Glutamatergic neuron (in vitro differentiated cells): ENCODE measurements at regions not wholly inside any gene's neighbourhood (a gene's known extent, or its start where the extent isn't known, plus 50 kb on each side); places are given as distances from the start of the nearest gene placed in this dataset.

Source experiments
- DNase-seq: peaks from one replicate; pipeline ENCODE4 v3.0.0; 2022
- H3K27ac Mint-ChIP-seq: one replicate; pipeline ENCODE4 v1.8.0; 2020; ENCODE audit warnings: mild to moderate bottlenecking, mixed read lengths, inconsistent platforms; ENCODE audit not compliant: unreplicated experiment
- H3K27me3 Mint-ChIP-seq: one replicate; pipeline ENCODE4 v1.8.0; 2020; ENCODE audit warnings: mild to moderate bottlenecking, moderate library complexity, mixed read lengths, inconsistent platforms; ENCODE audit not compliant: unreplicated experiment
- H3K36me3 Mint-ChIP-seq: one replicate; pipeline ENCODE4 v1.8.0; 2020; ENCODE audit warnings: mild to moderate bottlenecking, mixed read lengths, inconsistent platforms; ENCODE audit not compliant: unreplicated experiment
- H3K4me1 Mint-ChIP-seq: one replicate; pipeline ENCODE4 v1.8.0; 2020; ENCODE audit warnings: mild to moderate bottlenecking, low read depth, mixed read lengths, inconsistent platforms; ENCODE audit not compliant: unreplicated experiment
- H3K4me3 Mint-ChIP-seq: one replicate; pipeline ENCODE4 v1.8.0; 2020; ENCODE audit warnings: mild to moderate bottlenecking, mixed read lengths, inconsistent platforms; ENCODE audit not compliant: unreplicated experiment
- H3K9me3 Mint-ChIP-seq: one replicate; pipeline ENCODE4 v1.8.0; 2020; ENCODE audit warnings: mild to moderate bottlenecking, moderate library complexity, mixed read lengths, inconsistent platforms; ENCODE audit not compliant: unreplicated experiment
- TF ChIP-seq, protein P1 (sequence below): fragments of 200-600 bp; sonication (generic); IDR thresholded peaks from one replicate; pipeline ENCODE4 v1.5.0; 2021; ENCODE audit not compliant: partially characterized antibody, unreplicated experiment

DNA sequence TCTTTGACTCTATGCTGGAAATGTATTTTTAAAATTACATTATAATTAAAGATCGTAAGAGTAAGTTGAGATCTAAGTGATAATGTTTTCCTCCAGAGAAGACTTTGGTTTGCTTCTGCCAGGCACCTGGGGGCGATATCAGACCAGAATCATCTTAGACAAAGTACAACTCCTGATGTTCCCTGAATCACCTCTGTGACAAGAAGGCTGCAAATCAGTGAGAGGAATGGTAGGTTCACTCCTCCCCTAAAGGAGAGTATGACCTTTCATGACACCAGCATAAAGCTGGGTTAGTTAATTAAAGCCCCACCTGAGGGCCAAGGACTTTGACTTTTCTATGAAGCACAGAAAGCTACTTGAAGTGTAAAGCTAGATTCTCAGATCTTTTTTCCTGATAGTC is 114.4 kb upstream of the DTNA start:
- TF ChIP-seq, protein P1, sequence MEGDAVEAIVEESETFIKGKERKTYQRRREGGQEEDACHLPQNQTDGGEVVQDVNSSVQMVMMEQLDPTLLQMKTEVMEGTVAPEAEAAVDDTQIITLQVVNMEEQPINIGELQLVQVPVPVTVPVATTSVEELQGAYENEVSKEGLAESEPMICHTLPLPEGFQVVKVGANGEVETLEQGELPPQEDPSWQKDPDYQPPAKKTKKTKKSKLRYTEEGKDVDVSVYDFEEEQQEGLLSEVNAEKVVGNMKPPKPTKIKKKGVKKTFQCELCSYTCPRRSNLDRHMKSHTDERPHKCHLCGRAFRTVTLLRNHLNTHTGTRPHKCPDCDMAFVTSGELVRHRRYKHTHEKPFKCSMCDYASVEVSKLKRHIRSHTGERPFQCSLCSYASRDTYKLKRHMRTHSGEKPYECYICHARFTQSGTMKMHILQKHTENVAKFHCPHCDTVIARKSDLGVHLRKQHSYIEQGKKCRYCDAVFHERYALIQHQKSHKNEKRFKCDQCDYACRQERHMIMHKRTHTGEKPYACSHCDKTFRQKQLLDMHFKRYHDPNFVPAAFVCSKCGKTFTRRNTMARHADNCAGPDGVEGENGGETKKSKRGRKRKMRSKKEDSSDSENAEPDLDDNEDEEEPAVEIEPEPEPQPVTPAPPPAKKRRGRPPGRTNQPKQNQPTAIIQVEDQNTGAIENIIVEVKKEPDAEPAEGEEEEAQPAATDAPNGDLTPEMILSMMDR: no peak
- H3K36me3 Mint-ChIP-seq: no peaks in the 10 kb centered on the region
- H3K9me3 Mint-ChIP-seq: no peaks in the 10 kb centered on the region
- H3K4me1 Mint-ChIP-seq: peaks cover 2% of the 10 kb centered on the region
- no peaks in the 10 kb centered on the region for H3K27me3 Mint-ChIP-seq
- no peak overlapping the region for H3K27ac Mint-ChIP-seq
- H3K4me3 Mint-ChIP-seq: no peak overlapping the region
- no peak for DNase-seq

DNA sequence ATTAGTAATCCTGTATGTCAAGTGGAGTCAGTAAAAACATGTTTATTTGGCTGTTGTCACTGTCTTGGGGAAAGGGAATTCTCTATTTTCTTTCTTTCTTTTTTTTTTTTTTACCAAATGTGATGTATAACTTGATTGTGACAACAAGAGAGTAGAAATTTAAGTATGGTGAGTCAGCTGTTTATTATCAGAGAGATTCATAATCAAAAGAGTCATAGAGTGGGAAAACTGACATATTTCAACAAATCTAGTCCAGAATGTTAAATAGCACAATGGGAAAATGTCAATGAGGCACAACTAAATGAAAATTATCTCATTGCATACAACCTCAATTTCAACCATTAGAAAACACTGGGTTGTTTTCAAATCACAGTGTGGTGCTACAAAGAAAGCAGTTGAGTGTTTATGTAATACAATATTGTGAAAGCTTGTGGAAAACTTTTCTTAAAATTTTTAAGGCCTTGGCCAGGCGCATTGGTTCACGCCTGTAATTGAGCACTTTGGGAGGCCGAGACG is 111.9 kb upstream of the DTNA start:
- no peak for DNase-seq
- Mint-ChIP-seq H3K4me3 (no peak overlapping the region), H3K9me3 (no peaks in the 10 kb centered on the region), H3K27me3 (no peaks in the 10 kb centered on the region), H3K4me1 (no peaks in the 10 kb centered on the region), H3K36me3 (no peaks in the 10 kb centered on the region), H3K27ac (no peak overlapping the region)
- TF ChIP-seq, protein P1: no peak

DNA sequence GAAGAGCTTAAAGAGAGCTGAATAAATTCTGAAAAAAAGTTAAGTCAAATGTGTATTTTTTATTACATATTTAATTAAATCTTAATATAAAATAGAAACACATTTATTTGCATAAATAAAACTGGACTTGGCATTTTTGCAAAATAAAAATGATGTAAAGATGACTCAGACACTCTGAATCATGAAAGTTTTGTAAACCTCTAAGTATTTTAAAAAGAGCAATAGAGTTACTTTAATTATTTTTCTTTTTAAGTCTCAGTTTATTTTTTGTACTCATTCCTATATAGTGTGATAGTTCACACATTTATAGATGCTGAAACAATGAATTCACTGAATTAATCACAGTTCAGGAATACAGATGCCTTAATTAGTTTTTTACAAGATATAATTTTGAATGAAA is 109.9 kb upstream of the DTNA start:
- DNase-seq: no peak
- Mint-ChIP-seq H3K4me1 (no peaks in the 10 kb centered on the region), H3K4me3 (no peak overlapping the region), H3K9me3 (no peaks in the 10 kb centered on the region), H3K27ac (no peak overlapping the region), H3K36me3 (no peaks in the 10 kb centered on the region), H3K27me3 (no peaks in the 10 kb centered on the region)
- TF ChIP-seq, protein P1: no peak

DNA sequence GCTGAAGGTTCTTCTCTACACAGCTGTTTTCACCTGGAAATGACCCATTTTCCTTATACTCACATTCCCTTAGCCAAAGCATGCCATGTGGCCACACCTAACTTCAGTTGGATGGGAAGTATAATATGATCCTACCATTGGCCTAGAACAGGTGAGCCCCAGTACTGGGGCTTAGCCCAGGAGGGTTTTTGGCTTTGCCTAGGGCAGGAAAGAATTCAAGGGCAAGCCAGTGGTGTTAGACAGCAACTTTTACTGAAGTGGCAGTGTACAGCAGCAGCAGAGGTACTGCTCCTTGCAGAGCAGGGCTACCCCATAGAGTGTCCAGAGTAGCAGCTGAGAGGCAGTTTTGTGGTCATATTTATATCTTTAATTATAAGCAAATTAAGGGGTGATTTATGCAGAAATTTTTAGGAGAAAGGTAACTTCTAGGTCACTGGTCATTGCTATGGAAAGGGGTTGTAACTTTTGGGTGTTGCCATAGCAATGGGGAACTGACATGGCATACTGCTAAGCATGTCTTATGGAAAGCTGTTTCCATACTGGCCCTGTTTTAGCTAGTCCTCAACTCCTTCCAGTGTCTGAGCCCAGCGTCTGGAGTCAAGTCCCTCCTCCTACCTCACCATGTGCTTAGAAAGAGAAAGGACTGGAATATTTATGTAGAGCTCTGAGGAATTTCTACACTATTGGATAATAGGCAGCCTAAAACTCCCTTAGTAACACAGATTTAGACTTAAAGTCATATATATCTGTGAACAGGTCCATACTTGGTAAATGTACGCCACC is 109.0 kb upstream of the DTNA start:
- DNase-seq: no peak
- Mint-ChIP-seq H3K9me3 (no peaks in the 10 kb centered on the region), H3K27me3 (no peaks in the 10 kb centered on the region), H3K36me3 (no peaks in the 10 kb centered on the region), H3K4me1 (no peaks in the 10 kb centered on the region), H3K27ac (no peak overlapping the region), H3K4me3 (no peak overlapping the region)
- TF ChIP-seq, protein P1: no peak

DNA sequence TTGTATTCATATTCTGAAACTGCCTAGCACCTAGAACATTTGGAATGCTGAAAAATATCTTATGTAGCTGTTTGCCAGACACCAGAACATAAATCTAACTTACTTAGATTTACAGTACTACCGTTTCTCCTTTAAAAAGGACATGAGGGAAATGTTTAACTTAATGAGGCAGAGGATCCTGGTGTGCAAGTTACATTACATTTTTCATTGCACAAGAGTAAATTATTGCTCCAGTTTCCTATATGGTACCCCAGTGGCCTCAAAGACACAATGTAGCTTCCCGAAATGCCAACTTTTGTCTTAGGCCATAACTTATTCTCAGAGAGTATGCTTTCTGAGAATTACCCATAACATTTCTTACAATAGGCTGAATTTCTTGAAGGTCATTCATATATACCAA is 105.5 kb upstream of the DTNA start:
- no peak for DNase-seq
- TF ChIP-seq, protein P1: no peak
- H3K27ac Mint-ChIP-seq: no peak overlapping the region
- H3K27me3 Mint-ChIP-seq: no peaks in the 10 kb centered on the region
- no peaks in the 10 kb centered on the region for H3K36me3 Mint-ChIP-seq
- no peaks in the 10 kb centered on the region for H3K9me3 Mint-ChIP-seq
- H3K4me3 Mint-ChIP-seq: no peak overlapping the region
- H3K4me1 Mint-ChIP-seq: no peaks in the 10 kb centered on the region
